ENCODE measurements at regions not wholly inside any gene's neighbourhood (a gene's known extent, or its start where the extent isn't known, plus 50 kb on each side); places are given as distances from the start of the nearest gene placed in this dataset.
"Not testable (repeated sequence)": the region's sequence is repeated elsewhere in the genome, so short reads cannot be mapped to it uniquely, and the experiment has no call there.

GRCh38 chr6:97347111-97347510 lies 64.1 kb upstream of the MMS22L start:
- intact Hi-C loops (cut with DNase I, micrococcal nuclease), result no loop called here
- TF ChIP-seq CTCF (IDR thresholded peaks at IDR 0.05), result no peak
- Histone ChIP-seq H3K4me3 (no peak overlapping the region), H3K9me3 (no peaks in the 10 kb centered on the region), H3K4me1 (ENCODE audit: low read depth) (no peaks in the 10 kb centered on the region), H3K36me3 (ENCODE audit: low read depth) (no peaks in the 10 kb centered on the region)
- no peak for ATAC-seq
- DNase-seq, result no peak

- H3K36me3 ChIP-seq (ENCODE audit: low read depth), result no peaks in the 10 kb centered on the region
- no peak for ATAC-seq
- no peaks in the 10 kb centered on the region for H3K9me3 ChIP-seq
- no peak overlapping the region for H3K4me3 ChIP-seq
- H3K4me1 ChIP-seq (ENCODE audit: low read depth), result no peaks in the 10 kb centered on the region
- DNase-seq, result peak in 1 of 3 donors; percentile 6
- no peak for TF ChIP-seq CTCF (IDR thresholded peaks at IDR 0.05)
- intact Hi-C loops (cut with DNase I, micrococcal nuclease), result no loop called here
These were observed 78.3 kb upstream of the MMS22L start for GRCh38 chr6:97361286-97361685.

- Histone ChIP-seq H3K4me3 (no peak overlapping the region), H3K4me1 (ENCODE audit: low read depth) (no peaks in the 10 kb centered on the region), H3K9me3 (no peaks in the 10 kb centered on the region), H3K36me3 (ENCODE audit: low read depth) (no peaks in the 10 kb centered on the region)
- no peak for ATAC-seq
- intact Hi-C loops (cut with DNase I, micrococcal nuclease), result no loop called here
- DNase-seq, result no peak
- no peak for TF ChIP-seq CTCF (IDR thresholded peaks at IDR 0.05)
These were observed 81.3 kb upstream of the MMS22L start for GRCh38 chr6:97364327-97364726.

GRCh38 chr6:97382071-97382470 lies 99.1 kb upstream of the MMS22L start:
- H3K36me3 ChIP-seq (ENCODE audit: low read depth); H3K4me1 ChIP-seq (ENCODE audit: low read depth); H3K9me3 ChIP-seq; H3K4me3 ChIP-seq; ATAC-seq; DNase-seq; intact Hi-C loops (cut with DNase I, micrococcal nuclease): not testable (repeated sequence)

GRCh38 chr6:97392735-97393134 lies 109.7 kb upstream of the MMS22L start:
- H3K4me1 ChIP-seq (ENCODE audit: low read depth), result no peaks in the 10 kb centered on the region
- H3K36me3 ChIP-seq (ENCODE audit: low read depth), result no peaks in the 10 kb centered on the region
- ATAC-seq (no peak), DNase-seq (no peak)
- intact Hi-C loops (cut with DNase I, micrococcal nuclease), result loop anchor here in 1 of 2 donors (5.0 kb wide), 1 partner anchor 205 kb away; no protein-coding TSS in a partner anchor
- no peak overlapping the region for H3K4me3 ChIP-seq
- no peak for TF ChIP-seq CTCF (IDR thresholded peaks at IDR 0.05)
- H3K9me3 ChIP-seq, result no peaks in the 10 kb centered on the region

GRCh38 chr6:97394160-97394748 lies 111.2 kb upstream of the MMS22L start:
- H3K9me3 ChIP-seq, result no peaks in the 10 kb centered on the region
- intact Hi-C loops (cut with DNase I, micrococcal nuclease), result loop anchor here in 1 of 2 donors (5.0 kb wide), 1 partner anchor 207 kb away; no protein-coding TSS in a partner anchor

More at GRCh38 chr6:97394160-97394748, 111.2 kb upstream of the MMS22L start:
- ATAC-seq (peak; percentile 92), DNase-seq (peak in 1 of 3 donors; percentile 80)
- TF ChIP-seq CTCF (IDR thresholded peaks at IDR 0.05), result peak; percentile 88
- H3K4me3 ChIP-seq, result no peak overlapping the region
- no peaks in the 10 kb centered on the region for H3K4me1 ChIP-seq (ENCODE audit: low read depth)
- no peaks in the 10 kb centered on the region for H3K36me3 ChIP-seq (ENCODE audit: low read depth)
